ENCODE measurements at regions not wholly inside any gene's neighbourhood (a gene's known extent, or its start where the extent isn't known, plus 50 kb on each side); places are given as distances from the start of the nearest gene placed in this dataset.

GRCh38 chr5:179414459-179415261, 69.4 kb upstream of the ADAMTS2 start:
- intact Hi-C loops (cut with micrococcal nuclease; ENCODE audit: unreplicated experiment): no loop called here
- no TSS peak for BruUV-seq (replicated peaks)
- TF ChIP-seq, protein P1, sequence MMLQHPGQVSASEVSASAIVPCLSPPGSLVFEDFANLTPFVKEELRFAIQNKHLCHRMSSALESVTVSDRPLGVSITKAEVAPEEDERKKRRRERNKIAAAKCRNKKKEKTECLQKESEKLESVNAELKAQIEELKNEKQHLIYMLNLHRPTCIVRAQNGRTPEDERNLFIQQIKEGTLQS (IDR thresholded peaks at IDR 0.05; ENCODE audit: borderline replicate concordance, extremely low read depth, low read depth, low read length): no peak
- TF ChIP-seq PML (IDR thresholded peaks at IDR 0.05; ENCODE audit: low read length) (no peak), IRF5 (IDR thresholded peaks at IDR 0.05; ENCODE audit: borderline replicate concordance) (no peak), EZH2 (IDR thresholded peaks at IDR 0.05; ENCODE audit: borderline replicate concordance, control insufficient read depth, low read depth, low read length) (no peak), RBBP5 (conservative IDR thresholded peaks at IDR 0.05) (no peak), HSF1 (IDR thresholded peaks at IDR 0.05; ENCODE audit: low read depth, low read length) (no peak), SMC3 (IDR thresholded peaks at IDR 0.05; ENCODE audit: borderline replicate concordance, low read length) (no peak), NFIC (IDR thresholded peaks at IDR 0.05; ENCODE audit: low read depth, low read length) (no peak), JUND (IDR thresholded peaks at IDR 0.05; ENCODE audit: low read depth, low read length) (no peak), PAX8 (IDR thresholded peaks at IDR 0.05) (no peak), ZNF687 (IDR thresholded peaks at IDR 0.05) (no peak)
- TF ChIP-seq, protein P2, sequence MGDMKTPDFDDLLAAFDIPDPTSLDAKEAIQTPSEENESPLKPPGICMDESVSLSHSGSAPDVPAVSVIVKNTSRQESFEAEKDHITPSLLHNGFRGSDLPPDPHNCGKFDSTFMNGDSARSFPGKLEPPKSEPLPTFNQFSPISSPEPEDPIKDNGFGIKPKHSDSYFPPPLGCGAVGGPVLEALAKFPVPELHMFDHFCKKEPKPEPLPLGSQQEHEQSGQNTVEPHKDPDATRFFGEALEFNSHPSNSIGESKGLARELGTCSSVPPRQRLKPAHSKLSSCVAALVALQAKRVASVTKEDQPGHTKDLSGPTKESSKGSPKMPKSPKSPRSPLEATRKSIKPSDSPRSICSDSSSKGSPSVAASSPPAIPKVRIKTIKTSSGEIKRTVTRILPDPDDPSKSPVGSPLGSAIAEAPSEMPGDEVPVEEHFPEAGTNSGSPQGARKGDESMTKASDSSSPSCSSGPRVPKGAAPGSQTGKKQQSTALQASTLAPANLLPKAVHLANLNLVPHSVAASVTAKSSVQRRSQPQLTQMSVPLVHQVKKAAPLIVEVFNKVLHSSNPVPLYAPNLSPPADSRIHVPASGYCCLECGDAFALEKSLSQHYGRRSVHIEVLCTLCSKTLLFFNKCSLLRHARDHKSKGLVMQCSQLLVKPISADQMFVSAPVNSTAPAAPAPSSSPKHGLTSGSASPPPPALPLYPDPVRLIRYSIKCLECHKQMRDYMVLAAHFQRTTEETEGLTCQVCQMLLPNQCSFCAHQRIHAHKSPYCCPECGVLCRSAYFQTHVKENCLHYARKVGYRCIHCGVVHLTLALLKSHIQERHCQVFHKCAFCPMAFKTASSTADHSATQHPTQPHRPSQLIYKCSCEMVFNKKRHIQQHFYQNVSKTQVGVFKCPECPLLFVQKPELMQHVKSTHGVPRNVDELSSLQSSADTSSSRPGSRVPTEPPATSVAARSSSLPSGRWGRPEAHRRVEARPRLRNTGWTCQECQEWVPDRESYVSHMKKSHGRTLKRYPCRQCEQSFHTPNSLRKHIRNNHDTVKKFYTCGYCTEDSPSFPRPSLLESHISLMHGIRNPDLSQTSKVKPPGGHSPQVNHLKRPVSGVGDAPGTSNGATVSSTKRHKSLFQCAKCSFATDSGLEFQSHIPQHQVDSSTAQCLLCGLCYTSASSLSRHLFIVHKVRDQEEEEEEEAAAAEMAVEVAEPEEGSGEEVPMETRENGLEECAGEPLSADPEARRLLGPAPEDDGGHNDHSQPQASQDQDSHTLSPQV (IDR thresholded peaks at IDR 0.05): no peak

More at GRCh38 chr5:179414459-179415261, 69.4 kb upstream of the ADAMTS2 start:
- FAIRE-seq (no peak), ATAC-seq (no peak), DNase-seq (ENCODE audit: low read depth, low spot score) (no peak)
- Histone ChIP-seq H3K4me2 (ENCODE audit: control insufficient read depth, insufficient read depth) (no peak overlapping the region), H4K20me1 (ENCODE audit: control insufficient read depth, insufficient read depth) (no peaks in the 10 kb centered on the region), H3K27ac (ENCODE audit: control insufficient read depth, insufficient read depth) (no peak overlapping the region), H3K9me3 (replicated peaks; ENCODE audit: control insufficient read depth, insufficient read depth, low read length) (no peaks in the 10 kb centered on the region), H3K36me3 (ENCODE audit: control insufficient read depth in 2 of 2, insufficient read depth in 2 of 2, low read length in 1 of 2) (no peaks in the 10 kb centered on the region), H2AFZ (ENCODE audit: control insufficient read depth, low read depth, low read length) (no peak overlapping the region), H3K4me1 (ENCODE audit: control insufficient read depth, insufficient read depth, low read length) (no peaks in the 10 kb centered on the region), H3K27me3 (replicated peaks in 1 of 2; ENCODE audit: control insufficient read depth in 2 of 2, insufficient read depth in 2 of 2, low read length in 1 of 2) (no peaks in the 10 kb centered on the region), H3K4me3 (no peak overlapping the region), H3K9ac (ENCODE audit: control insufficient read depth, insufficient read depth, low read length) (no peak overlapping the region), H3K79me2 (ENCODE audit: control insufficient read depth, insufficient read depth, low read length) (no peaks in the 10 kb centered on the region)
- ChIA-PET RAD21 (ENCODE audit: unreplicated experiment) (no interaction called here), SMC1A (ENCODE audit: uncharacterized antibody, unreplicated experiment) (no interaction called here), POLR2A (no interaction called here), CTCF (no interaction called here)
- in situ Hi-C loops (cut with MboI): no loop called here
- 35% methylated on average over 10 of the region's 10 CpGs for WGBS (ENCODE audit: insufficient coverage, insufficient replicate concordance, low lambda C conversion rate, missing lambda C conversion rate)
